Smooth muscle cell (in vitro differentiated cells): ENCODE measurements at regions not wholly inside any gene's neighbourhood (a gene's known extent, or its start where the extent isn't known, plus 50 kb on each side); places are given as distances from the start of the nearest gene placed in this dataset.

ENCODE experiments used
- DNase-seq: peaks from one replicate; lab custom pipeline; 2025; ENCODE audit not compliant: unreplicated experiment; lab: John Stamatoyannopoulos, UW
- H2AFZ ChIP-seq: fragments of 200-600 bp; sonication (generic); 2 replicates; pipeline ENCODE4 v1.6.0; 2016; ENCODE audit warnings: antibody characterized with exemption, low read depth, mild to moderate bottlenecking
- H3F3A ChIP-seq: fragments of 200-600 bp; sonication (generic); 2 replicates; pipeline ENCODE4 v1.6.0; 2017; ENCODE audit warnings: antibody characterized with exemption, low read depth
- H3K27ac ChIP-seq: fragments of 200-600 bp; sonication (generic); 2 replicates; pipeline ENCODE4 v1.5.1; 2016; ENCODE audit warnings: low read depth, mild to moderate bottlenecking
- H3K27me3 ChIP-seq: fragments of 200-600 bp; sonication (generic); 2 replicates; pipeline ENCODE4 v1.6.1; 2016; ENCODE audit warnings: low read depth, mild to moderate bottlenecking
- H3K36me3 ChIP-seq: fragments of 200-600 bp; sonication (generic); 2 replicates; pipeline ENCODE4 v1.5.1; 2016; ENCODE audit warnings: low read depth
- H3K4me1 ChIP-seq: fragments of 200-600 bp; sonication (generic); 2 replicates; pipeline ENCODE4 v1.5.1; 2016; ENCODE audit warnings: low read depth
- H3K4me2 ChIP-seq: fragments of 200-600 bp; sonication (generic); 2 replicates; pipeline ENCODE4 v1.6.0; 2016; ENCODE audit warnings: mild to moderate bottlenecking
- H3K4me3 ChIP-seq: fragments of 200-600 bp; sonication (generic); 2 replicates; pipeline ENCODE4 v1.5.1; 2016; ENCODE audit warnings: mild to moderate bottlenecking
- H3K79me2 ChIP-seq: fragments of 200-600 bp; sonication (generic); 2 replicates; pipeline ENCODE4 v1.6.0; 2016; ENCODE audit warnings: low read depth, mild to moderate bottlenecking
- H3K9ac ChIP-seq: fragments of 200-600 bp; sonication (generic); 2 replicates; pipeline ENCODE4 v1.6.0; 2016; ENCODE audit warnings: low read depth
- H3K9me3 ChIP-seq: fragments of 200-600 bp; sonication (generic); replicated peaks from 2 replicates; pipeline ENCODE4 v1.5.1; 2016; ENCODE audit warnings: low read depth
- H4K20me1 ChIP-seq: fragments of 200-600 bp; sonication (generic); 2 replicates; pipeline ENCODE4 v1.6.0; 2016; ENCODE audit warnings: low read depth
- WGBS: methylation state at CpG from one replicate; pipeline ENCODE4 v1.1.7; 2016; ENCODE audit warnings: low lambda C conversion rate; 5-methylcytosine and 5-hydroxymethylcytosine counted together
- TF ChIP-seq, protein P1 (sequence below): fragments of 200-600 bp; sonication (generic); IDR thresholded peaks from 2 replicates; pipeline ENCODE4 v1.5.1; 2017; ENCODE audit warnings: borderline replicate concordance, mild to moderate bottlenecking, antibody characterized with exemption; ENCODE audit not compliant: insufficient read depth, poor library complexity, severe bottlenecking

DNA sequence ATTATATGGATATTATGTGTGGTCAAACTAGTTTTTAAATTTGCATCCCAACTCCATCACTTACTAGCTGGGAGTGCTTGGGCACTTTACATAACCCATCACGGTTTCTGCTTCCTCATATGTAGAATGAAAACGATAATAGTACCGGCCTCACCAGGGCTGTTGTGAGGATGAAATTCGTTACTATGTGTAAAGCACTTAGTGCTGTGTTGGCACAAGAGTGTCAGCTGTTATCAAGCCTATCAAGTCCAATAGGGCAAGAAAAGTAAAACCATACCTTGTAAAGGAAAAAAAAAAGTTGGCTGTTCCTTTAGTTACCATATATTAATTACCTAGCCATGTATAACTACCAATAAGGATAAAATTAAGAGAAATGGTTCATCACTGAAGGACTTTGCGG, 65.4 kb downstream of the TET3 start:
- Histone ChIP-seq H3K36me3 (no peaks in the 10 kb centered on the region), H3K27ac (no peak overlapping the region), H3K4me1 (no peaks in the 10 kb centered on the region), H3K4me2 (no peak overlapping the region), H3K9me3 (no peaks in the 10 kb centered on the region), H3K9ac (no peak overlapping the region), H2AFZ (no peak overlapping the region), H3K27me3 (no peaks in the 10 kb centered on the region), H4K20me1 (peaks cover 97% of the 10 kb centered on the region), H3F3A (no peaks in the 10 kb centered on the region), H3K79me2 (peaks cover 60% of the 10 kb centered on the region), H3K4me3 (no peak overlapping the region)
- TF ChIP-seq, protein P1, sequence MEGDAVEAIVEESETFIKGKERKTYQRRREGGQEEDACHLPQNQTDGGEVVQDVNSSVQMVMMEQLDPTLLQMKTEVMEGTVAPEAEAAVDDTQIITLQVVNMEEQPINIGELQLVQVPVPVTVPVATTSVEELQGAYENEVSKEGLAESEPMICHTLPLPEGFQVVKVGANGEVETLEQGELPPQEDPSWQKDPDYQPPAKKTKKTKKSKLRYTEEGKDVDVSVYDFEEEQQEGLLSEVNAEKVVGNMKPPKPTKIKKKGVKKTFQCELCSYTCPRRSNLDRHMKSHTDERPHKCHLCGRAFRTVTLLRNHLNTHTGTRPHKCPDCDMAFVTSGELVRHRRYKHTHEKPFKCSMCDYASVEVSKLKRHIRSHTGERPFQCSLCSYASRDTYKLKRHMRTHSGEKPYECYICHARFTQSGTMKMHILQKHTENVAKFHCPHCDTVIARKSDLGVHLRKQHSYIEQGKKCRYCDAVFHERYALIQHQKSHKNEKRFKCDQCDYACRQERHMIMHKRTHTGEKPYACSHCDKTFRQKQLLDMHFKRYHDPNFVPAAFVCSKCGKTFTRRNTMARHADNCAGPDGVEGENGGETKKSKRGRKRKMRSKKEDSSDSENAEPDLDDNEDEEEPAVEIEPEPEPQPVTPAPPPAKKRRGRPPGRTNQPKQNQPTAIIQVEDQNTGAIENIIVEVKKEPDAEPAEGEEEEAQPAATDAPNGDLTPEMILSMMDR = no peak
- WGBS = 97% methylated on average over 5 of the region's 5 CpGs
- DNase-seq = no peak

DNA sequence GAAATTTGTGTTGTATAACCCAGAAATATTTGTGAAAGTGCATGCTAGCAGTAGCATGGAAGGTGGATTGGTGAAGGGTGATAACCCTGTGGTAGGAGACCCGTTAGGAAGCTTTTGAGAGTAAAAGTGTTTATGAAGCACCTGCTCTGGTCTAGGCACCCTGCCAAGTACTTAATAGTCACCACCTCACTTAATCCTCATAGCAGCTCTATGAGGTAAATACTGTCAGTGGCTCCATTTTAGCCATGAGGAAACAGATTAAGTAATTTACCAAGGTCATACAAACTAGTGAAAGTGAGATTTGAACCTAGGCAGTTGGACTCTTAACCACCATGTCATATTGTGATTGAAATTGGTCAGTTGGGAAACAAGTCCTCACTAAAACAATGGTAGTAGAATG, 66.8 kb downstream of the TET3 start:
- Histone ChIP-seq H3K9me3 (no peaks in the 10 kb centered on the region), H3F3A (no peaks in the 10 kb centered on the region), H3K4me3 (no peak overlapping the region), H3K27me3 (no peaks in the 10 kb centered on the region), H3K4me1 (no peaks in the 10 kb centered on the region), H3K36me3 (no peaks in the 10 kb centered on the region), H3K79me2 (peaks cover 60% of the 10 kb centered on the region), H4K20me1 (peaks cover 97% of the 10 kb centered on the region), H3K27ac (no peak overlapping the region), H3K9ac (no peak overlapping the region), H2AFZ (no peak overlapping the region), H3K4me2 (no peak overlapping the region)
- TF ChIP-seq, protein P1 = no peak
- no peak for DNase-seq
- WGBS = 89% methylated on average over 1 of the region's 1 CpG

DNA sequence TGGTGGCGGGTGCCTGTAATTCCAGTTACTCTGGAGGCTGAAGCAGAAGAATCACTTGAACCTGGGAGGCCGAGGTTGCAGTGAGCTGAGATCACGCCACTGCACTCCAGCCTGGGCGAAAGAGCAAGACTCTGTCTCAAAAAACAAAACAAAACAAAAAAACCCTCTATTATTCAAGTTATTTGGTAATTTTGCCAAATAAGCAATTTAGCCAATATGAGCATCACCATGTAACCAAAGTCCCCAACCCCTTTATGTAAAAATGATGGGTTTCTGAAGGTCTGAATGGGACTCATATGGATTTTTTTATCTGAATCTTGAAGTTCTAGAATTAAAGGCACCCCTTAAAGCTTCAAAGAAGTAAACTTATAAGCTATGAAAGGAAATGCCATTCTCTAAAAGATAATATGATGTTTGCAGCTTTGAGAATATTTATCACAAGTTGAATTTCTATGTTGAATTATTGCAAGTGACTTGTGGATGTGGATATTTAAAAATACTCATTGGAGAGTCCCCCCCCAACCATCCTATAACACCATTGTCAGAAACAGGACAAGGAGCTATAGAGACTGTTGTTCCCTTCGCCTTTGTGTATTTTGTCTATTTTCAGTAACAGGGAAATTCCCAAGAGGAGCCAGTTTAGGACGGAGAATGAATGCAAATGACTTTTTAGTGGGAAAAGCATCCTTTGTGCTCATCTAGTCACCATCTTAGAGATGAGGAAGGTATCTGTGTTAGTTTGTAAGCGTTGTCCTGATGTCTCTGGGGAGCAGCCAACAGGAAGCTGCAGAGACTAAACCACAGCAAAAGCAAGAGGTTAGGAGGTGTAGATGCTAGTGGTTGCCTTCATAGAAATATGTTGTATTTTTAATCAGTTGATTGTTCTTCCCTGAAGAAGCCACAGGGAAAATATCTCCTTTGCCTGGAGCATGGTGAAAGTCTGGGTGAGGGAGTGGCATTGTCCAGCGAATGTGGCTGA, 68.3 kb downstream of the TET3 start:
- TF ChIP-seq, protein P1 = no peak

More for the DNA sequence above, 68.3 kb downstream of the TET3 start:
- Histone ChIP-seq H3K4me2 (no peak overlapping the region), H3K4me3 (no peak overlapping the region), H3K9ac (no peak overlapping the region), H3F3A (no peaks in the 10 kb centered on the region), H3K79me2 (peaks cover 64% of the 10 kb centered on the region), H3K27me3 (no peaks in the 10 kb centered on the region), H3K27ac (no peak overlapping the region), H3K36me3 (no peaks in the 10 kb centered on the region), H3K9me3 (no peaks in the 10 kb centered on the region), H3K4me1 (no peaks in the 10 kb centered on the region), H2AFZ (no peak overlapping the region), H4K20me1 (peaks cover 97% of the 10 kb centered on the region)
- DNase-seq = no peak
- 94% methylated on average over 8 of the region's 8 CpGs for WGBS
